ENCODE measurements at regions not wholly inside any gene's neighbourhood (a gene's known extent, or its start where the extent isn't known, plus 50 kb on each side); places are given as distances from the start of the nearest gene placed in this dataset.

GRCh38 chr4:19399001-19399400 lies 852.7 kb upstream of the SLIT2 start:
- no peak for TF ChIP-seq POLR2A (IDR thresholded peaks at IDR 0.05)
- TF ChIP-seq CTCF (IDR thresholded peaks at IDR 0.05): no peak
- TF ChIP-seq EP300 (IDR thresholded peaks at IDR 0.05): no peak
